HL-60 (cell line): ENCODE measurements at regions not wholly inside any gene's neighbourhood (a gene's known extent, or its start where the extent isn't known, plus 50 kb on each side); places are given as distances from the start of the nearest gene placed in this dataset.

Experiments used
- DNase-seq, 2 experiments: peaks; one replicate each; pipeline ENCODE4 v3.0.0-alpha.2; 2010 to 2020; ENCODE audit warnings: low read depth in 1 of 2, low spot score in 1 of 2
- H3K27ac ChIP-seq: fragments of 250-450 bp; sonication (Bioruptor Pico); replicated peaks from 2 replicates; pipeline ENCODE4 v1.5.1; 2020; ENCODE audit warnings: mild to moderate bottlenecking, moderate library complexity
- H3K27me3 ChIP-seq: fragments of 250-450 bp; sonication (Bioruptor Pico); 2 replicates; pipeline ENCODE4 v1.5.1; 2021; ENCODE audit warnings: mild to moderate bottlenecking, moderate library complexity; ENCODE audit not compliant: insufficient read depth, poor library complexity, severe bottlenecking
- H3K4me3 ChIP-seq: replicated peaks from 2 replicates; pipeline ENCODE4 v1.5.1; 2011; ENCODE audit warnings: mild to moderate bottlenecking, control low read depth, low read length; ENCODE audit not compliant: insufficient read depth
- CTCF ChIP-seq: IDR thresholded peaks from one replicate; pipeline ENCODE4 v1.5.1; 2011; ENCODE audit warnings: low read length, control low read depth, inconsistent platforms; ENCODE audit not compliant: insufficient read depth
- GABPA ChIP-seq: IDR thresholded peaks from 2 replicates; pipeline ENCODE4 v1.6.1; 2012; ENCODE audit warnings: low read depth
- POLR2AphosphoS5 ChIP-seq: IDR thresholded peaks from 2 replicates; pipeline ENCODE4 v1.6.1; 2012; ENCODE audit warnings: low read depth
- SPI1 ChIP-seq: IDR thresholded peaks from 2 replicates; pipeline ENCODE4 v1.6.1; 2012; ENCODE audit warnings: low read depth, mild to moderate bottlenecking, borderline replicate concordance
- TF ChIP-seq, protein P1 (sequence below): IDR thresholded peaks from 2 replicates; pipeline ENCODE4 v1.6.1; 2012; ENCODE audit warnings: low read depth; ENCODE audit not compliant: insufficient replicate concordance

- H3K4me3 ChIP-seq: no peak overlapping the region
- H3K27ac ChIP-seq: no peak overlapping the region
- no peak for DNase-seq
- H3K27me3 ChIP-seq: no peaks in the 10 kb centered on the region
- TF ChIP-seq, protein P1, sequence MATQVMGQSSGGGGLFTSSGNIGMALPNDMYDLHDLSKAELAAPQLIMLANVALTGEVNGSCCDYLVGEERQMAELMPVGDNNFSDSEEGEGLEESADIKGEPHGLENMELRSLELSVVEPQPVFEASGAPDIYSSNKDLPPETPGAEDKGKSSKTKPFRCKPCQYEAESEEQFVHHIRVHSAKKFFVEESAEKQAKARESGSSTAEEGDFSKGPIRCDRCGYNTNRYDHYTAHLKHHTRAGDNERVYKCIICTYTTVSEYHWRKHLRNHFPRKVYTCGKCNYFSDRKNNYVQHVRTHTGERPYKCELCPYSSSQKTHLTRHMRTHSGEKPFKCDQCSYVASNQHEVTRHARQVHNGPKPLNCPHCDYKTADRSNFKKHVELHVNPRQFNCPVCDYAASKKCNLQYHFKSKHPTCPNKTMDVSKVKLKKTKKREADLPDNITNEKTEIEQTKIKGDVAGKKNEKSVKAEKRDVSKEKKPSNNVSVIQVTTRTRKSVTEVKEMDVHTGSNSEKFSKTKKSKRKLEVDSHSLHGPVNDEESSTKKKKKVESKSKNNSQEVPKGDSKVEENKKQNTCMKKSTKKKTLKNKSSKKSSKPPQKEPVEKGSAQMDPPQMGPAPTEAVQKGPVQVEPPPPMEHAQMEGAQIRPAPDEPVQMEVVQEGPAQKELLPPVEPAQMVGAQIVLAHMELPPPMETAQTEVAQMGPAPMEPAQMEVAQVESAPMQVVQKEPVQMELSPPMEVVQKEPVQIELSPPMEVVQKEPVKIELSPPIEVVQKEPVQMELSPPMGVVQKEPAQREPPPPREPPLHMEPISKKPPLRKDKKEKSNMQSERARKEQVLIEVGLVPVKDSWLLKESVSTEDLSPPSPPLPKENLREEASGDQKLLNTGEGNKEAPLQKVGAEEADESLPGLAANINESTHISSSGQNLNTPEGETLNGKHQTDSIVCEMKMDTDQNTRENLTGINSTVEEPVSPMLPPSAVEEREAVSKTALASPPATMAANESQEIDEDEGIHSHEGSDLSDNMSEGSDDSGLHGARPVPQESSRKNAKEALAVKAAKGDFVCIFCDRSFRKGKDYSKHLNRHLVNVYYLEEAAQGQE: no peak
- no peak for TF ChIP-seq POLR2AphosphoS5
- TF ChIP-seq CTCF: no peak
- TF ChIP-seq SPI1: no peak
- TF ChIP-seq GABPA: no peak
Observed at GRCh38 chr2:733495-733894, 56.3 kb upstream of the TMEM18 start.

DNA sequence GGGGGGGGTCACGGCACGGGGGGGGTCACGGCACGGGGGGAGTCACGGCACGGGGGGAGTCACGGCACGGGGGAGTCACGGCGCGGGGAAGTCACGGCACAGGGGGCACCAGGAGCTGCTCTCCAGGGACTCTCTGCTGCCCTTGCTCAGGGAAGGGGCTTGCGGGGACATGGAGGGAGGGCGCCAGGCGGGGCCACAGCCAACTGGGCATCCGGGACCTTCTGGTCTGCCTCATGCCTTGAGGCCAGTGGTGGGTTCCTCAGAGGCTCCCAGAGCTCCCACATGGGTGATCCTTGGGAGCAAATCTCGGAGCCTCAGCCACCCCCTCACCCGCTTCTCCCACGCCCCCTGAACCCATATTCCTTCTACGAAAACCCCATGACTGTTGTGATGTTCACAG is 55.8 kb upstream of the TMEM18 start:
- no peak overlapping the region for H3K4me3 ChIP-seq
- no peak for TF ChIP-seq POLR2AphosphoS5
- TF ChIP-seq CTCF: no peak
- TF ChIP-seq, protein P1: no peak
- no peak for TF ChIP-seq GABPA
- no peak for TF ChIP-seq SPI1
- no peak for DNase-seq
- H3K27me3 ChIP-seq: no peaks in the 10 kb centered on the region
- no peak overlapping the region for H3K27ac ChIP-seq

DNA sequence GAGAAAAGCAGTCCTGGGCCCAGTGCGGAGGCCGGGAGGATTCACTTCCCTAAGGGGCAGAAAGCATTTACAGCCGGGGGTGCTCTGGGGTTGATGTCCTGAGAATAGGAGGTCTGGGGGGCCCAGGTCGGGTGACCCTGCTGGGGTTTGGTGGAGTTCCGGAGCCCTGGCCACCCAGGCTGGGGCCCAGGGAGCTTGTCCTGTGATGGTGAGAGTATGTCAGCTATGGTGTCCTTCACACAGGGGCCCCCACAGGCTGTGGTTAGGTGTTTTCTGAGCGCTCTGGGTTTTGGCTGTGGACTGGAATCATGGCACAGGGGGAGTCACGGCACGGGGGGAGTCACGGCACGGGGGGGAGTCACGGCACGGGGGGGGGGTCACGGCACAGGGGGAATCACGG is 54.5 kb upstream of the TMEM18 start:
- TF ChIP-seq, protein P1: no peak
- no peak for TF ChIP-seq SPI1
- no peak for TF ChIP-seq CTCF
- no peak for DNase-seq
- Histone ChIP-seq H3K27me3 (no peaks in the 10 kb centered on the region), H3K27ac (no peak overlapping the region), H3K4me3 (no peak overlapping the region)
